ENCODE measurements at regions not wholly inside any gene's neighbourhood (a gene's known extent, or its start where the extent isn't known, plus 50 kb on each side); places are given as distances from the start of the nearest gene placed in this dataset.
A peak's percentile ranks its signal among the peaks of the same experiment; 100 is the strongest.

GRCh38 chr4:176529574-176529973 lies 209.8 kb downstream of the SPCS3 start:
- H3K18ac ChIP-seq (ENCODE audit: low read depth in 1 of 2, low read length in 2 of 2) = no peak overlapping the region
- H2AK5ac ChIP-seq (ENCODE audit: low read length, severe bottlenecking) = no peak overlapping the region
- H3K4ac ChIP-seq (ENCODE audit: low read depth in 1 of 2, low read length in 2 of 2) = no peak overlapping the region
- no peak overlapping the region for H3K23ac ChIP-seq (ENCODE audit: low read length in 2 of 2)
- no peak overlapping the region for H2BK5ac ChIP-seq (ENCODE audit: low read depth, low read length, poor library complexity, severe bottlenecking)
- H3K79me1 ChIP-seq (replicated peaks; ENCODE audit: low read length, poor library complexity, severe bottlenecking) = no peaks in the 10 kb centered on the region
- H3K4me3 ChIP-seq (ENCODE audit: insufficient read depth in 1 of 2, low read depth in 1 of 2, low read length in 2 of 2) = no peak overlapping the region
- no peak overlapping the region for H4K91ac ChIP-seq (ENCODE audit: low read length)
- H3K36me3 ChIP-seq (ENCODE audit: control insufficient read depth in 1 of 2, insufficient read depth in 2 of 2, low read depth in 1 of 2, low read length in 2 of 2) = no peaks in the 10 kb centered on the region
- H3K14ac ChIP-seq (ENCODE audit: low read length in 2 of 2) = no peak overlapping the region
- H2BK15ac ChIP-seq (ENCODE audit: low read depth, poor library complexity, severe bottlenecking) = no peak overlapping the region
- no peaks in the 10 kb centered on the region for H3K27me3 ChIP-seq (ENCODE audit: control insufficient read depth in 1 of 2, insufficient read depth in 1 of 2, low read length in 2 of 2)
- H3K27ac ChIP-seq (ENCODE audit: low read length, poor library complexity, severe bottlenecking) = no peak overlapping the region
- H4K8ac ChIP-seq (ENCODE audit: low read length) = no peak overlapping the region
- no peak overlapping the region for H3K4me2 ChIP-seq (ENCODE audit: low read length, poor library complexity, severe bottlenecking)
- H2BK120ac ChIP-seq (ENCODE audit: low read depth, low read length) = no peak overlapping the region
- no peak overlapping the region for H2AFZ ChIP-seq (ENCODE audit: low read depth, low read length)
- H3K9me3 ChIP-seq (ENCODE audit: control insufficient read depth, low read length) = no peaks in the 10 kb centered on the region
- DNase-seq = no peak
- H2BK12ac ChIP-seq (ENCODE audit: low read length in 2 of 2) = no peak overlapping the region
- H3K4me1 ChIP-seq (ENCODE audit: control insufficient read depth, insufficient read depth, low read depth, low read length) = no peaks in the 10 kb centered on the region
- H3K9ac ChIP-seq (ENCODE audit: low read length) = no peak overlapping the region

GRCh38 chr4:176533159-176533558 lies 213.4 kb downstream of the SPCS3 start:
- Histone ChIP-seq H3K4me2 (ENCODE audit: low read length, poor library complexity, severe bottlenecking) (no peak overlapping the region), H4K8ac (ENCODE audit: low read length) (no peak overlapping the region), H3K4me3 (ENCODE audit: insufficient read depth in 1 of 2, low read depth in 1 of 2, low read length in 2 of 2) (no peak overlapping the region), H2BK5ac (ENCODE audit: low read depth, low read length, poor library complexity, severe bottlenecking) (no peak overlapping the region), H4K91ac (ENCODE audit: low read length) (no peak overlapping the region), H3K9me3 (ENCODE audit: control insufficient read depth, low read length) (no peaks in the 10 kb centered on the region), H3K27ac (ENCODE audit: low read length, poor library complexity, severe bottlenecking) (no peak overlapping the region), H3K27me3 (ENCODE audit: control insufficient read depth in 1 of 2, insufficient read depth in 1 of 2, low read length in 2 of 2) (no peaks in the 10 kb centered on the region), H2AFZ (ENCODE audit: low read depth, low read length) (no peak overlapping the region), H3K14ac (ENCODE audit: low read length in 2 of 2) (no peak overlapping the region), H3K23ac (ENCODE audit: low read length in 2 of 2) (no peak overlapping the region), H3K9ac (ENCODE audit: low read length) (no peak overlapping the region), H3K4ac (ENCODE audit: low read depth in 1 of 2, low read length in 2 of 2) (no peak overlapping the region), H3K18ac (ENCODE audit: low read depth in 1 of 2, low read length in 2 of 2) (no peak overlapping the region), H3K36me3 (ENCODE audit: control insufficient read depth in 1 of 2, insufficient read depth in 2 of 2, low read depth in 1 of 2, low read length in 2 of 2) (no peaks in the 10 kb centered on the region), H2BK12ac (ENCODE audit: low read length in 2 of 2) (no peak overlapping the region), H2BK15ac (ENCODE audit: low read depth, poor library complexity, severe bottlenecking) (no peak overlapping the region), H2BK120ac (ENCODE audit: low read depth, low read length) (no peak overlapping the region), H2AK5ac (ENCODE audit: low read length, severe bottlenecking) (no peak overlapping the region), H3K4me1 (ENCODE audit: control insufficient read depth, insufficient read depth, low read depth, low read length) (no peaks in the 10 kb centered on the region), H3K79me1 (replicated peaks; ENCODE audit: low read length, poor library complexity, severe bottlenecking) (no peaks in the 10 kb centered on the region)
- DNase-seq = no peak

GRCh38 chr4:176534566-176534965 lies 214.8 kb downstream of the SPCS3 start:
- Histone ChIP-seq H4K8ac (ENCODE audit: low read length) (no peak overlapping the region), H2AFZ (ENCODE audit: low read depth, low read length) (no peak overlapping the region), H3K4me3 (ENCODE audit: insufficient read depth in 1 of 2, low read depth in 1 of 2, low read length in 2 of 2) (no peak overlapping the region), H2BK5ac (ENCODE audit: low read depth, low read length, poor library complexity, severe bottlenecking) (no peak overlapping the region), H2BK15ac (ENCODE audit: low read depth, poor library complexity, severe bottlenecking) (no peak overlapping the region), H4K91ac (ENCODE audit: low read length) (no peak overlapping the region), H2AK5ac (ENCODE audit: low read length, severe bottlenecking) (no peak overlapping the region), H3K14ac (ENCODE audit: low read length in 2 of 2) (no peak overlapping the region), H3K4me1 (ENCODE audit: control insufficient read depth, insufficient read depth, low read depth, low read length) (no peaks in the 10 kb centered on the region), H3K79me1 (replicated peaks; ENCODE audit: low read length, poor library complexity, severe bottlenecking) (no peaks in the 10 kb centered on the region), H3K36me3 (ENCODE audit: control insufficient read depth in 1 of 2, insufficient read depth in 2 of 2, low read depth in 1 of 2, low read length in 2 of 2) (no peaks in the 10 kb centered on the region), H3K4me2 (ENCODE audit: low read length, poor library complexity, severe bottlenecking) (no peak overlapping the region), H3K4ac (ENCODE audit: low read depth in 1 of 2, low read length in 2 of 2) (no peak overlapping the region), H3K9ac (ENCODE audit: low read length) (peak overlapping the region; percentile 23), H2BK120ac (ENCODE audit: low read depth, low read length) (no peak overlapping the region), H3K23ac (ENCODE audit: low read length in 2 of 2) (no peak overlapping the region), H3K27ac (ENCODE audit: low read length, poor library complexity, severe bottlenecking) (no peak overlapping the region), H3K9me3 (ENCODE audit: control insufficient read depth, low read length) (no peaks in the 10 kb centered on the region), H2BK12ac (ENCODE audit: low read length in 2 of 2) (no peak overlapping the region), H3K27me3 (ENCODE audit: control insufficient read depth in 1 of 2, insufficient read depth in 1 of 2, low read length in 2 of 2) (no peaks in the 10 kb centered on the region), H3K18ac (ENCODE audit: low read depth in 1 of 2, low read length in 2 of 2) (no peak overlapping the region)
- WGBS = 21% methylated on average over 3 of the region's 3 CpGs
- peak; percentile 83 for DNase-seq

- Histone ChIP-seq H2AK5ac (ENCODE audit: low read length, severe bottlenecking) (no peak overlapping the region), H3K18ac (ENCODE audit: low read depth in 1 of 2, low read length in 2 of 2) (no peak overlapping the region)
- 40% methylated on average over 4 of the region's 4 CpGs for WGBS
Observed at GRCh38 chr4:176538217-176538925, 218.6 kb downstream of the SPCS3 start.

More at GRCh38 chr4:176538217-176538925, 218.6 kb downstream of the SPCS3 start:
- no peaks in the 10 kb centered on the region for H3K27me3 ChIP-seq (ENCODE audit: control insufficient read depth in 1 of 2, insufficient read depth in 1 of 2, low read length in 2 of 2)
- no peak overlapping the region for H2AFZ ChIP-seq (ENCODE audit: low read depth, low read length)
- peak; percentile 90 for DNase-seq
- no peaks in the 10 kb centered on the region for H3K36me3 ChIP-seq (ENCODE audit: control insufficient read depth in 1 of 2, insufficient read depth in 2 of 2, low read depth in 1 of 2, low read length in 2 of 2)
- peak overlapping the region in 1 of 2 experiments; percentile 71 for H2BK12ac ChIP-seq (ENCODE audit: low read length in 2 of 2)
- no peak overlapping the region for H3K14ac ChIP-seq (ENCODE audit: low read length in 2 of 2)
- no peak overlapping the region for H3K4me2 ChIP-seq (ENCODE audit: low read length, poor library complexity, severe bottlenecking)
- H2BK120ac ChIP-seq (ENCODE audit: low read depth, low read length) = no peak overlapping the region
- peak overlapping the region; percentile 63 for H3K9ac ChIP-seq (ENCODE audit: low read length)
- no peak overlapping the region for H3K23ac ChIP-seq (ENCODE audit: low read length in 2 of 2)
- no peaks in the 10 kb centered on the region for H3K79me1 ChIP-seq (replicated peaks; ENCODE audit: low read length, poor library complexity, severe bottlenecking)
- no peak overlapping the region for H3K27ac ChIP-seq (ENCODE audit: low read length, poor library complexity, severe bottlenecking)
- H2BK15ac ChIP-seq (ENCODE audit: low read depth, poor library complexity, severe bottlenecking) = no peak overlapping the region
- H3K4ac ChIP-seq (ENCODE audit: low read depth in 1 of 2, low read length in 2 of 2) = no peak overlapping the region
- H4K8ac ChIP-seq (ENCODE audit: low read length) = no peak overlapping the region
- no peak overlapping the region for H3K4me3 ChIP-seq (ENCODE audit: insufficient read depth in 1 of 2, low read depth in 1 of 2, low read length in 2 of 2)
- no peaks in the 10 kb centered on the region for H3K9me3 ChIP-seq (ENCODE audit: control insufficient read depth, low read length)
- no peak overlapping the region for H2BK5ac ChIP-seq (ENCODE audit: low read depth, low read length, poor library complexity, severe bottlenecking)
- no peaks in the 10 kb centered on the region for H3K4me1 ChIP-seq (ENCODE audit: control insufficient read depth, insufficient read depth, low read depth, low read length)
- no peak overlapping the region for H4K91ac ChIP-seq (ENCODE audit: low read length)

All from mesenchymal stem cell (in vitro differentiated cells and primary cell).